ENCODE measurements at regions not wholly inside any gene's neighbourhood (a gene's known extent, or its start where the extent isn't known, plus 50 kb on each side); places are given as distances from the start of the nearest gene placed in this dataset.

DNA sequence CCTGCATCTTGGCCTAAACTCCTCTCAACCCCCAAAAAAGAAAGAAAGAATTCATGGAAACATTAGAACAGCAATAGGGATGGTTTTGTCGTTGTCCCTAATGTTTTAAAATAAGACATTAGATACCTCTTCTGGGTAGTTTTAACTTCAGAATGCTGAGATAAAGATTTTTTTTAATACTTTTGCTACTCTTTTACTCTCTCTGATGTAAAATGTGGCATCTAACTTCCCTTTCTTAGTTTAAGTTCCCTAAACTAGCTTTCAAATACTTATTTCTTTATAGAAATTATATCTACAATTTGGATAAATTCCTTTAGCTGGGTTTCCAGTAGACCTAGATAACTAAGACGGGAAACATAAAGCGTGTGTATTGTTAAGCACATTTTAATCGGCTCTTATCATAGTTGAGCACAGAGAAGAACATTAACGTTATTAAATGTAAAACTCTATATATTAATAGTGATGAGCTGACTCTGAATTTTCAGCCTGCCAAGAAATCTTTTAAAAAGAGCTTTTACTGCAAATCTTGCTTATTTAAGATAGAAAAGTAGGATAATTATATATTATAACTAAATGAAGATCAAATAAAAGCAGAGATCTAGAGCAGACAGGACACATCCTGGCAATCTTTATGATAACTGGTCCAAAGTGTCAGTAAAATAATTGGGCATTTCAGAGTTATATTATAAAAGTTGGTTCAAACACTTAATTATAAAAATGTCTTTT lies 183.2 kb downstream of the CYB561 start:
- TF ChIP-seq, protein P1, sequence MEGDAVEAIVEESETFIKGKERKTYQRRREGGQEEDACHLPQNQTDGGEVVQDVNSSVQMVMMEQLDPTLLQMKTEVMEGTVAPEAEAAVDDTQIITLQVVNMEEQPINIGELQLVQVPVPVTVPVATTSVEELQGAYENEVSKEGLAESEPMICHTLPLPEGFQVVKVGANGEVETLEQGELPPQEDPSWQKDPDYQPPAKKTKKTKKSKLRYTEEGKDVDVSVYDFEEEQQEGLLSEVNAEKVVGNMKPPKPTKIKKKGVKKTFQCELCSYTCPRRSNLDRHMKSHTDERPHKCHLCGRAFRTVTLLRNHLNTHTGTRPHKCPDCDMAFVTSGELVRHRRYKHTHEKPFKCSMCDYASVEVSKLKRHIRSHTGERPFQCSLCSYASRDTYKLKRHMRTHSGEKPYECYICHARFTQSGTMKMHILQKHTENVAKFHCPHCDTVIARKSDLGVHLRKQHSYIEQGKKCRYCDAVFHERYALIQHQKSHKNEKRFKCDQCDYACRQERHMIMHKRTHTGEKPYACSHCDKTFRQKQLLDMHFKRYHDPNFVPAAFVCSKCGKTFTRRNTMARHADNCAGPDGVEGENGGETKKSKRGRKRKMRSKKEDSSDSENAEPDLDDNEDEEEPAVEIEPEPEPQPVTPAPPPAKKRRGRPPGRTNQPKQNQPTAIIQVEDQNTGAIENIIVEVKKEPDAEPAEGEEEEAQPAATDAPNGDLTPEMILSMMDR (IDR thresholded peaks at IDR 0.05): no peak
- TF ChIP-seq POLR2A (IDR thresholded peaks at IDR 0.05): no peak
